IMR-90 (cell line): ENCODE measurements at regions not wholly inside any gene's neighbourhood (a gene's known extent, or its start where the extent isn't known, plus 50 kb on each side); places are given as distances from the start of the nearest gene placed in this dataset.

Source experiments
- BHLHE40 ChIP-seq: fragments of 150-350 bp; IDR thresholded peaks from 2 replicates; pipeline ENCODE4 v1.6.1; 2016; ENCODE audit warnings: mild to moderate bottlenecking, low read depth, low read length
- CTCF ChIP-seq: conservative IDR thresholded peaks from 2 replicates; pipeline ENCODE4 v1.5.1; 2012; ENCODE audit warnings: mild to moderate bottlenecking, low read depth, low read length, improper control_type of control experiment
- ELK1 ChIP-seq: fragments of 150-350 bp; IDR thresholded peaks from 2 replicates; pipeline ENCODE4 v1.6.1; 2016; ENCODE audit warnings: low read depth, mild to moderate bottlenecking, low read length, moderate library complexity, borderline replicate concordance
- FOS ChIP-seq: fragments of 150-350 bp; IDR thresholded peaks from 2 replicates; pipeline ENCODE4 v1.6.1; 2016; ENCODE audit warnings: low read depth, low read length
- MAFK ChIP-seq: IDR thresholded peaks from 2 replicates; pipeline ENCODE4 v1.6.1; 2012; ENCODE audit warnings: low read depth, low read length, improper control_type of control experiment
- MXI1 ChIP-seq: IDR thresholded peaks from 2 replicates; pipeline ENCODE4 v1.6.1; 2012; ENCODE audit warnings: low read depth, mild to moderate bottlenecking, low read length, moderate library complexity, borderline replicate concordance
- NFE2L2 ChIP-seq: fragments of 150-350 bp; IDR thresholded peaks from 2 replicates; pipeline ENCODE4 v1.6.1; 2016; ENCODE audit warnings: low read depth, mild to moderate bottlenecking, low read length
- POLR2A ChIP-seq: IDR thresholded peaks from 2 replicates; pipeline ENCODE4 v1.6.1; 2012; ENCODE audit warnings: mild to moderate bottlenecking, low read depth, low read length
- RAD21 ChIP-seq: IDR thresholded peaks from 2 replicates; pipeline ENCODE4 v1.6.1; 2012; ENCODE audit warnings: low read length, improper control_type of control experiment
- RCOR1 ChIP-seq: IDR thresholded peaks from 2 replicates; pipeline ENCODE4 v1.6.1; 2012; ENCODE audit warnings: mild to moderate bottlenecking, low read length, improper control_type of control experiment; ENCODE audit not compliant: insufficient replicate concordance
- RFX5 ChIP-seq: IDR thresholded peaks from 2 replicates; pipeline ENCODE4 v1.8.0; 2012; ENCODE audit warnings: low read depth, mild to moderate bottlenecking, low read length, moderate library complexity
- SMC3 ChIP-seq: fragments of 150-350 bp; IDR thresholded peaks from 2 replicates; pipeline ENCODE4 v1.6.1; 2016; ENCODE audit warnings: low read depth, mild to moderate bottlenecking, antibody characterized with exemption, low read length, moderate library complexity
- TF ChIP-seq, protein P1 (sequence below): fragments of 150-350 bp; IDR thresholded peaks from 2 replicates; pipeline ENCODE4 v1.6.1; 2017; ENCODE audit warnings: mild to moderate bottlenecking, antibody characterized with exemption, low read length, low read depth

DNA sequence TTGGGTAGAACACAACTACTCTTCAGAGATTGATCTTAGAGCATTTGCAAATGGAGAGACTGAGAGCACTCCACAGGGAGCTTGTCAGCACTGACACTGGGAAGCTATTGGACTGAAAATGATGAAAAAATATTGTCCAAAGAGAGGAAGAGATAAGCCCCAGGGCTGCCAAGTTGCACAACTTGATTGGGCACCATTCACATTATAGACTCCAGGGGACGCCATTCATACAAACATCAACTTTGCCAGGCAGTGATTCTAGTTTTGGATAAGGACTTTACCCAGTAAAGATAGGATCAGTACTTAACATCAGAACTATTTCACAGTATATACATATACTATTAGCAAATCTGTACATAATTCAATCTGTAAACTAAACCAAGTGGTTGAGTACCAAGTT lies 79.6 kb upstream of the MYCN start:
- TF ChIP-seq CTCF, result no peak
- TF ChIP-seq POLR2A, result no peak
- no peak for TF ChIP-seq NFE2L2
- TF ChIP-seq RCOR1, result no peak
- no peak for TF ChIP-seq RAD21
- TF ChIP-seq MAFK, result no peak
- TF ChIP-seq ELK1, result no peak
- no peak for TF ChIP-seq RFX5
- no peak for TF ChIP-seq SMC3
- TF ChIP-seq MXI1, result no peak
- TF ChIP-seq BHLHE40, result no peak
- no peak for TF ChIP-seq FOS
- TF ChIP-seq, protein P1, sequence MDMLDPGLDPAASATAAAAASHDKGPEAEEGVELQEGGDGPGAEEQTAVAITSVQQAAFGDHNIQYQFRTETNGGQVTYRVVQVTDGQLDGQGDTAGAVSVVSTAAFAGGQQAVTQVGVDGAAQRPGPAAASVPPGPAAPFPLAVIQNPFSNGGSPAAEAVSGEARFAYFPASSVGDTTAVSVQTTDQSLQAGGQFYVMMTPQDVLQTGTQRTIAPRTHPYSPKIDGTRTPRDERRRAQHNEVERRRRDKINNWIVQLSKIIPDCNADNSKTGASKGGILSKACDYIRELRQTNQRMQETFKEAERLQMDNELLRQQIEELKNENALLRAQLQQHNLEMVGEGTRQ, result no peak
